Stimulated activated CD4-positive, alpha-beta T cell treated with anti-CD3 and anti-CD28 coated beads, Interleukin-1b, Interleukin-23, amount 100 ng/mL, for 24 hours (primary cell): ENCODE measurements at regions not wholly inside any gene's neighbourhood (a gene's known extent, or its start where the extent isn't known, plus 50 kb on each side); places are given as distances from the start of the nearest gene placed in this dataset.

Experiments
- DNase-seq, 4 experiments: peaks; one replicate each; pipeline ENCODE4 v3.0.0-alpha.2; 2020; ENCODE audit warnings: low read depth in 4 of 4, low spot score in 1 of 4

- no peak for DNase-seq
These were observed 61.1 kb upstream of the TCF21 start for GRCh38 chr6:133827766-133828165.

- DNase-seq, result no peak
These were observed 55.0 kb upstream of the TCF21 start for GRCh38 chr6:133833949-133834359.

- no peak for DNase-seq
These were observed 54.3 kb upstream of the TCF21 start for GRCh38 chr6:133834472-133835170.

- no peak for DNase-seq
These were observed 53.0 kb upstream of the TCF21 start for GRCh38 chr6:133835901-133836300.

DNA sequence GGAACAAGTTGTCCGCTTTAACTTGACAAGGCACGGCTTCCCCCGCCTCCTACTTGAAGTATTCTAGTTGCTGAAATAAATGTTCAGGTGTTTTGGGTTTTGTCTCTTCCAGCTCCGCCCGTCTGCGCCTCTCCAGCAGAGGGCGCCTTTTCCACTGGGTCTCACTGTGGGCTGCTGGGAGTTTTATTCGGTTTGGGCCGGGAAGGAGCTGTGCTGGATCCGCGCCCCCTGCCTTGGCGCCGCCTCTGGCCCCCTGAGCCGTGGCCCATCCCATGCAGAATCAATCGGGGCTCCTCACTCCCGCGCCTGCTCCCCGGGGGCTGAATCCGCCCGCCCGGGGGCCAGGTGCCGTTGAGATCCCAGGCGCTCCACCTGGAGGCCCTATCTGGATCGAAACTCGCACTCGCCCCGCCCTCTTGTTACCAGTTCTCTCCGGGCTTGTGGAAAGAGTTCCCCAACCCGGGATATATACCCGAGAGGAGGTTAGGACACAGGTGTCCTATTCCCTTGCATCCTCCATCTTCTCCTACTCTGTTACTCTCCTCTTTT, 51.0 kb upstream of the TCF21 start:
- peak; percentile 27 to 50 (median 38) for DNase-seq
